ENCODE measurements at regions not wholly inside any gene's neighbourhood (a gene's known extent, or its start where the extent isn't known, plus 50 kb on each side); places are given as distances from the start of the nearest gene placed in this dataset.
"Not testable (repeated sequence)": the region's sequence is repeated elsewhere in the genome, so short reads cannot be mapped to it uniquely, and the experiment has no call there.

DNA sequence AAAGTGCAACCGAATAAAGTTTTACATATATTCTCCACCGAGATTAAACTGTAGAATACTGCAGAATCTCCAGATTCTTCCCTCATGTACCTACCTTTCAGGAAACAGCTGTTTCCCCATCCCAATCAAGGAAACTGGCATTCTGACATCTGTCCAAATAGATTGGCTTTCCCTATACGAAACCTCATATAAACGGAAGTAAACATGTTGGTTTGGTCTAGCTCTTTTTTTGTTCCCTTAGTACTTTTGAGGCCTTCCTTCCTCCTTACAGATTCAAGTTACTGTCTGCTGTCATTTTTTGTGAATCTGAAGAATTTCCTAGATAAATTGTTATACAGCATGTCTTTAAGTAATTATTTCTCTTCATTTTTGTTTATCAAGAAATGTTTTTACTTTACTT is 554.6 kb downstream of the RPIA start:
- H3K4me1 ChIP-seq (ENCODE audit: insufficient read depth); H4K20me1 ChIP-seq (ENCODE audit: insufficient read depth, poor library complexity, severe bottlenecking); H3K27me3 ChIP-seq; H3K36me3 ChIP-seq (replicated peaks; ENCODE audit: insufficient read depth, low read depth); H3K27ac ChIP-seq; H3K9me3 ChIP-seq (ENCODE audit: low read depth); H3K4me2 ChIP-seq; H3K4me3 ChIP-seq; DNase-seq (ENCODE audit: low spot score); H2AFZ ChIP-seq; H3K9me2 ChIP-seq (replicated peaks; ENCODE audit: insufficient read depth); H3K79me2 ChIP-seq: not testable (repeated sequence)
- WGBS (ENCODE audit: low lambda C conversion rate, missing lambda C conversion rate) = 82% methylated on average over 4 of the region's 4 CpGs

- not testable (repeated sequence) for H3K27me3 ChIP-seq; H3K4me3 ChIP-seq; H3K4me2 ChIP-seq; H3K79me2 ChIP-seq; H4K20me1 ChIP-seq (ENCODE audit: insufficient read depth, poor library complexity, severe bottlenecking); H3K27ac ChIP-seq; H3K4me1 ChIP-seq (ENCODE audit: insufficient read depth); H3K36me3 ChIP-seq (replicated peaks; ENCODE audit: insufficient read depth, low read depth); H3K9me2 ChIP-seq (replicated peaks; ENCODE audit: insufficient read depth); DNase-seq (ENCODE audit: low spot score); H3K9me3 ChIP-seq (ENCODE audit: low read depth); H2AFZ ChIP-seq
- 78% methylated on average over 2 of the region's 2 CpGs for WGBS (ENCODE audit: low lambda C conversion rate, missing lambda C conversion rate)
Measured at GRCh38 chr2:89246620-89247019, 555.1 kb downstream of the RPIA start.

DNA sequence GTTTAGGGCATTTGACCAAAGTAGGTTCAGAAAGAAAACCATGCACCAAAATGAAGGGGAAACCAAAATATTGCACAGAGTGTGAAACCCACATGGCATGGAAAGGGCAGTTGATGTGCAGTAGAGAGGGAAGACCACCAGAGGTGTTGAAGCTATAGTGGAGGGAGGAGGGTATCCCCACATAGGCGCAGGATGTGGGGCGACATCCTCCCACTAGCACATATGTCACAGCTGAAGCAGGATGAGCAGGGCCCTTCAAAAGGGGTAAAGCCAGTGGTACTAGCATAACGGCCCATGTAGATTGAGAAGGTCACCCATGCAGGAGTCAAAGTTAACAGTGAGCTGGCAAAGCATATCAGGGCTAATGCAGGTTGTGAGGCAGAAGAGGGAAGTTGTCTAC is 563.5 kb downstream of the RPIA start:
- WGBS (ENCODE audit: low lambda C conversion rate, missing lambda C conversion rate) = 78% methylated on average over 3 of the region's 3 CpGs
- not testable (repeated sequence) for DNase-seq (ENCODE audit: low spot score)

DNA sequence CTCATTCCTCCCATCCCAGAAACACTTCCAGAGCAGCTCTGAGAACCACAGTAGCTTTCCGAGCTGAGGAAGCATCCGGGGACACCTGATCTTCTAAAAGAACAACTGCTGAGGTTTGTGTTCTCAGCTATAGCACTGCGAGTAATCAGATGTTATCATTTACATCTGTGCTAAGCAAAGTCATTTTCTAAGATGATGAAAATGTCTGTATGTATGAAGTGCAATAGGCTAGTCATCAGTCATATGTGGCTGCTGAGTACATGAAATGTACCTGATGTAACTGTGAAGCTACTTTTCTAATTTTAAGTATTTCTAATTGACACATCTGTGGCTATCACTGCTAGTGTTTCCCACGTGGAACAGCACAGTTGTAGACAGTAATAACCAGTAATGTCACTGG is 582.0 kb downstream of the RPIA start:
- not testable (repeated sequence) for H3K4me1 ChIP-seq (ENCODE audit: insufficient read depth); H4K20me1 ChIP-seq (ENCODE audit: insufficient read depth, poor library complexity, severe bottlenecking); H3K36me3 ChIP-seq (replicated peaks; ENCODE audit: insufficient read depth, low read depth); H3K4me2 ChIP-seq; H3K9me3 ChIP-seq (ENCODE audit: low read depth); H3K9me2 ChIP-seq (replicated peaks; ENCODE audit: insufficient read depth); H3K4me3 ChIP-seq; H2AFZ ChIP-seq; DNase-seq (ENCODE audit: low spot score); H3K27me3 ChIP-seq; H3K79me2 ChIP-seq; H3K27ac ChIP-seq
- WGBS (ENCODE audit: low lambda C conversion rate, missing lambda C conversion rate) = 61% methylated on average over 4 of the region's 4 CpGs

More for the DNA sequence above, 563.5 kb downstream of the RPIA start:
- H3K36me3 ChIP-seq (replicated peaks; ENCODE audit: insufficient read depth, low read depth); H3K4me3 ChIP-seq; H2AFZ ChIP-seq; H3K27ac ChIP-seq; H3K4me1 ChIP-seq (ENCODE audit: insufficient read depth); H3K4me2 ChIP-seq; H3K79me2 ChIP-seq; H3K9me3 ChIP-seq (ENCODE audit: low read depth); H4K20me1 ChIP-seq (ENCODE audit: insufficient read depth, poor library complexity, severe bottlenecking); H3K27me3 ChIP-seq; H3K9me2 ChIP-seq (replicated peaks; ENCODE audit: insufficient read depth): not testable (repeated sequence)

DNA sequence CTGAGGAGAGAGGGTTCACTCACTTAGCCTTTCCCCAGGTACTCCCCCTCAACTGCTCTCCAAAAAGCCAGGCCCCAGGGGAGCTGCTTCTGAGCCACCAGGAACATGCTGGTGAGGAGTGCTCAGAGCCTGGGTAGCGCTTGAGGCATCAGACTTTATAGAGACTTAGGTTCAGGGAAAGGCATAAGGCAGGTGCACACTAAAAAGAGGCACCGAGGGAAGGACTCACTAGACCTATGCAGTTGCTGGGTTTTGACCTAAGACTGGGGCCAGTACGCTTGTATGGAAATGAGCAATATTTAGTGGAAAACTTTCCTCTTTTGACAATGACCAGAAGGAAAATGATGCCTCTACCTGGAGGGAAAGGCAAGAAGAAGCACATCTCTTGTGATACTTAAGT is 589.1 kb downstream of the RPIA start:
- not testable (repeated sequence) for H3K4me1 ChIP-seq (ENCODE audit: insufficient read depth); H3K9me2 ChIP-seq (replicated peaks; ENCODE audit: insufficient read depth); H3K27ac ChIP-seq; H3K79me2 ChIP-seq; H3K36me3 ChIP-seq (replicated peaks; ENCODE audit: insufficient read depth, low read depth); H3K4me3 ChIP-seq; H4K20me1 ChIP-seq (ENCODE audit: insufficient read depth, poor library complexity, severe bottlenecking); H3K9me3 ChIP-seq (ENCODE audit: low read depth); H3K4me2 ChIP-seq; H3K27me3 ChIP-seq; DNase-seq (ENCODE audit: low spot score); H2AFZ ChIP-seq
- 53% methylated on average over 2 of the region's 3 CpGs for WGBS (ENCODE audit: low lambda C conversion rate, missing lambda C conversion rate)

DNA sequence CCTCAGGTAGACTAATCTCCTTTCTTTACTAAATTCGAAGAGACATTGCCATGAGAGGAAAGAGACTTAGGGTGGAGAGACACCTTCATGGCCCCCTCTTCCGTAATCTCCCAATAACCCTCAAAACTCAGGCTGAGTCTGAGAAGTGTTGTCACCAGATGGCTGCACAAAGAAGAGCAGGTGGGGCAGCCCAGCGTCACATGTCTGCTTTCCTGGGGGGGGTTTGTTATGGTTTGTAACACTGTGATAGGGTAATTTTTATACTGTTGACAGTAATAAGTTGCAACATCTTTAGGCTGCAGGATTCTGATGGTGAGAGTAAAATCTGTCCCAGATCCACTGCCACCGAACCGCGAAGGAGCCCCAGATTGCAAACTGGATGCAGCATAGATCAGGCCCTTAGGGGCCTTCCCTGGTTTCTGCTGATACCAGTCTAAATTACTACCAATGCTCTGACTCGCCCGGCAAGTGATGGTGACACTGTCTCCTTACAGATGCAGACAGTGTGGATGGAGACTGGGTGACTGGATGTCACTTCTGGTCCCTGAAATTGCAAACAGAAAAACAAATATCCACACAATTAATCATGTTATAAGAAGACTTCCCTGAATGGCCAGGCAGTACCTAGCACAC is 595.1 kb downstream of the RPIA start:
- H2AFZ ChIP-seq; H3K27me3 ChIP-seq; H3K4me1 ChIP-seq (ENCODE audit: insufficient read depth); H3K4me2 ChIP-seq; H3K27ac ChIP-seq; H3K36me3 ChIP-seq (replicated peaks; ENCODE audit: insufficient read depth, low read depth); H3K9me3 ChIP-seq (ENCODE audit: low read depth); DNase-seq (ENCODE audit: low spot score); H3K79me2 ChIP-seq; H3K4me3 ChIP-seq; H3K9me2 ChIP-seq (replicated peaks; ENCODE audit: insufficient read depth); H4K20me1 ChIP-seq (ENCODE audit: insufficient read depth, poor library complexity, severe bottlenecking): not testable (repeated sequence)
- 72% methylated on average over 2 of the region's 8 CpGs for WGBS (ENCODE audit: low lambda C conversion rate, missing lambda C conversion rate)

- not testable (repeated sequence) for H3K4me3 ChIP-seq; H3K36me3 ChIP-seq (replicated peaks; ENCODE audit: insufficient read depth, low read depth); DNase-seq (ENCODE audit: low spot score); H3K27me3 ChIP-seq; H3K4me1 ChIP-seq (ENCODE audit: insufficient read depth); H2AFZ ChIP-seq; H3K79me2 ChIP-seq; H3K27ac ChIP-seq; H3K4me2 ChIP-seq; H3K9me2 ChIP-seq (replicated peaks; ENCODE audit: insufficient read depth); H3K9me3 ChIP-seq (ENCODE audit: low read depth); H4K20me1 ChIP-seq (ENCODE audit: insufficient read depth, poor library complexity, severe bottlenecking)
- no CpG with 5 or more reads among the region's 4 CpGs for WGBS (ENCODE audit: low lambda C conversion rate, missing lambda C conversion rate)
Measured at GRCh38 chr2:89287084-89287483, 595.6 kb downstream of the RPIA start.

- H4K20me1 ChIP-seq (ENCODE audit: insufficient read depth, poor library complexity, severe bottlenecking); H3K27me3 ChIP-seq; H3K4me2 ChIP-seq; H3K36me3 ChIP-seq (replicated peaks; ENCODE audit: insufficient read depth, low read depth); H3K4me1 ChIP-seq (ENCODE audit: insufficient read depth); H2AFZ ChIP-seq; DNase-seq (ENCODE audit: low spot score); H3K4me3 ChIP-seq; H3K79me2 ChIP-seq; H3K9me3 ChIP-seq (ENCODE audit: low read depth); H3K9me2 ChIP-seq (replicated peaks; ENCODE audit: insufficient read depth); H3K27ac ChIP-seq: not testable (repeated sequence)
- WGBS (ENCODE audit: low lambda C conversion rate, missing lambda C conversion rate) = no CpG with 5 or more reads among the region's 7 CpGs
Measured at GRCh38 chr2:89291717-89292298, 600.3 kb downstream of the RPIA start.

GRCh38 chr2:89293399-89293798 is 601.9 kb downstream of the RPIA start:
- H4K20me1 ChIP-seq (ENCODE audit: insufficient read depth, poor library complexity, severe bottlenecking); H3K4me1 ChIP-seq (ENCODE audit: insufficient read depth); H3K9me3 ChIP-seq (ENCODE audit: low read depth); H3K9me2 ChIP-seq (replicated peaks; ENCODE audit: insufficient read depth); H3K4me2 ChIP-seq; H3K27ac ChIP-seq; H3K27me3 ChIP-seq; H3K79me2 ChIP-seq; DNase-seq (ENCODE audit: low spot score); H3K36me3 ChIP-seq (replicated peaks; ENCODE audit: insufficient read depth, low read depth); H3K4me3 ChIP-seq; H2AFZ ChIP-seq: not testable (repeated sequence)
- WGBS (ENCODE audit: low lambda C conversion rate, missing lambda C conversion rate) = no CpG with 5 or more reads among the region's 4 CpGs

All from hepatocyte (in vitro differentiated cells).